Mesothelial cell of epicardium (in vitro differentiated cells): ENCODE measurements at regions not wholly inside any gene's neighbourhood (a gene's known extent, or its start where the extent isn't known, plus 50 kb on each side); places are given as distances from the start of the nearest gene placed in this dataset.

Source experiments
- DNase-seq, 2 experiments: peaks; one replicate each; pipeline ENCODE4 v3.0.0; 2021; ENCODE audit warnings: low spot score in 2 of 2; ENCODE audit not compliant: unreplicated experiment in 2 of 2
- H3K27ac Mint-ChIP-seq: 2 replicates; pipeline ENCODE4 v1.8.0; 2021; ENCODE audit warnings: mixed read lengths
- H3K27me3 Mint-ChIP-seq: 2 replicates; pipeline ENCODE4 v1.8.0; 2021; ENCODE audit warnings: low read depth, mixed read lengths
- H3K36me3 Mint-ChIP-seq: 2 replicates; pipeline ENCODE4 v1.8.0; 2021; ENCODE audit warnings: mixed read lengths
- H3K4me1 Mint-ChIP-seq: 2 replicates; pipeline ENCODE4 v1.8.0; 2021; ENCODE audit warnings: mixed read lengths
- H3K4me3 Mint-ChIP-seq: 2 replicates; pipeline ENCODE4 v1.8.0; 2021; ENCODE audit warnings: mild to moderate bottlenecking, moderate library complexity, mixed read lengths
- H3K9me3 Mint-ChIP-seq: 2 replicates; pipeline ENCODE4 v1.8.0; 2021; ENCODE audit warnings: mixed read lengths
- TF ChIP-seq, protein P1 (sequence below): fragments of 200-600 bp; sonication (generic); IDR thresholded peaks from one replicate; pipeline ENCODE4 v1.5.0; 2021; ENCODE audit warnings: antibody characterized with exemption; ENCODE audit not compliant: unreplicated experiment

GRCh38 chr14:86288336-86288735, 758.4 kb downstream of the FLRT2 start:
- Mint-ChIP-seq H3K27me3 (peaks cover 5% of the 10 kb centered on the region), H3K9me3 (no peaks in the 10 kb centered on the region), H3K4me1 (no peaks in the 10 kb centered on the region), H3K4me3 (no peak overlapping the region), H3K36me3 (no peaks in the 10 kb centered on the region), H3K27ac (no peak overlapping the region)
- DNase-seq = no peak
- TF ChIP-seq, protein P1, sequence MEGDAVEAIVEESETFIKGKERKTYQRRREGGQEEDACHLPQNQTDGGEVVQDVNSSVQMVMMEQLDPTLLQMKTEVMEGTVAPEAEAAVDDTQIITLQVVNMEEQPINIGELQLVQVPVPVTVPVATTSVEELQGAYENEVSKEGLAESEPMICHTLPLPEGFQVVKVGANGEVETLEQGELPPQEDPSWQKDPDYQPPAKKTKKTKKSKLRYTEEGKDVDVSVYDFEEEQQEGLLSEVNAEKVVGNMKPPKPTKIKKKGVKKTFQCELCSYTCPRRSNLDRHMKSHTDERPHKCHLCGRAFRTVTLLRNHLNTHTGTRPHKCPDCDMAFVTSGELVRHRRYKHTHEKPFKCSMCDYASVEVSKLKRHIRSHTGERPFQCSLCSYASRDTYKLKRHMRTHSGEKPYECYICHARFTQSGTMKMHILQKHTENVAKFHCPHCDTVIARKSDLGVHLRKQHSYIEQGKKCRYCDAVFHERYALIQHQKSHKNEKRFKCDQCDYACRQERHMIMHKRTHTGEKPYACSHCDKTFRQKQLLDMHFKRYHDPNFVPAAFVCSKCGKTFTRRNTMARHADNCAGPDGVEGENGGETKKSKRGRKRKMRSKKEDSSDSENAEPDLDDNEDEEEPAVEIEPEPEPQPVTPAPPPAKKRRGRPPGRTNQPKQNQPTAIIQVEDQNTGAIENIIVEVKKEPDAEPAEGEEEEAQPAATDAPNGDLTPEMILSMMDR = no peak

- TF ChIP-seq, protein P1 = no peak
Observed at GRCh38 chr14:86279405-86279804, 749.5 kb downstream of the FLRT2 start.

DNA sequence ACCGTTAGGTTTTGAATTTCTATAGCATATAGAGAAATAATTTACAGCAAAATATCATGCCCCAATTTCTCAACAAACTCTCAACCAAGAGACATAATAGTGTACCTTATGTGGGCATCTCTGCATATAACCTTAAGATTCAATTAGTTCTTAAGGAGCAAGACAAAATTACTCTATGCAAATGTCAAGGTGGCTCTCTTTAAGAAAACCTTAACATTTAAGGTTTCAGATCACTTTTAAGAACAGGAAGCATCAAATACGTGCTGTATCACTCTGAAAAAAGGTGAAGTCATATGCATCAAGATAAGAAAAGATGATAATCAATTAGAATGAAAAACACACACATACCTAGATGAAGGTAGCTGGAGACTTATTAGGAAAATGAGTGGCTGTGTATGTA, 728.0 kb downstream of the FLRT2 start:
- H3K9me3 Mint-ChIP-seq = peaks cover 12% of the 10 kb centered on the region
- no peak overlapping the region for H3K4me3 Mint-ChIP-seq
- no peaks in the 10 kb centered on the region for H3K27me3 Mint-ChIP-seq
- no peak overlapping the region for H3K27ac Mint-ChIP-seq
- TF ChIP-seq, protein P1 = no peak
- H3K4me1 Mint-ChIP-seq = peaks cover 14% of the 10 kb centered on the region
- H3K36me3 Mint-ChIP-seq = peaks cover 2% of the 10 kb centered on the region
- DNase-seq = no peak

More at GRCh38 chr14:86279405-86279804, 749.5 kb downstream of the FLRT2 start:
- H3K4me1 Mint-ChIP-seq = no peaks in the 10 kb centered on the region
- no peaks in the 10 kb centered on the region for H3K36me3 Mint-ChIP-seq
- H3K27ac Mint-ChIP-seq = no peak overlapping the region
- no peak for DNase-seq
- no peaks in the 10 kb centered on the region for H3K27me3 Mint-ChIP-seq
- peaks cover 20% of the 10 kb centered on the region for H3K9me3 Mint-ChIP-seq
- no peak overlapping the region for H3K4me3 Mint-ChIP-seq

- H3K27me3 Mint-ChIP-seq = no peaks in the 10 kb centered on the region
- H3K9me3 Mint-ChIP-seq = peaks cover 2% of the 10 kb centered on the region
- no peak overlapping the region for H3K4me3 Mint-ChIP-seq
- TF ChIP-seq, protein P1 = no peak
- peaks cover 6% of the 10 kb centered on the region for H3K4me1 Mint-ChIP-seq
- no peak overlapping the region for H3K27ac Mint-ChIP-seq
- DNase-seq = no peak
- H3K36me3 Mint-ChIP-seq = no peaks in the 10 kb centered on the region
Observed at GRCh38 chr14:86243158-86243557, 713.2 kb downstream of the FLRT2 start.

DNA sequence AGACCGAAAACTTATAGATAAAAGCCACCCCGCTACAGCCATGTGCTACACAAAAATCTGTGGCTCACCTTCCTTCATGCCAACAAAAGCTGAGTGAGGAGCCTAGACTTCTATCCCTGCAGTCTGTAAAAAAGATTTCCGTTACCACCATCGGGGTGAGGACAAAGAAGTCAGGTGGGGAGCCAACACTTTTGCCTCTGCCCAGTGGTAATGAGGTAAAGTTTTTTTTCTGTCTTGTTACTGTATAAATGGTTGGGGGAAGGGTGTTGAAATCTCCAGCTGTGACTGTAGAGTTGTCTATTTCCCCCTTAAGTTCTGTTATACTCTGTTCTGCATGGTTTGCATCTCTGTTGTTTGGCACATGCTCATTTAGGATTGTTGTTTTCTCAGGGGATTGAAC, 707.8 kb downstream of the FLRT2 start:
- Mint-ChIP-seq H3K36me3 (peaks cover 16% of the 10 kb centered on the region), H3K9me3 (peaks cover 32% of the 10 kb centered on the region), H3K4me1 (no peaks in the 10 kb centered on the region), H3K27me3 (no peaks in the 10 kb centered on the region), H3K27ac (no peak overlapping the region), H3K4me3 (no peak overlapping the region)
- TF ChIP-seq, protein P1 = no peak
- DNase-seq = no peak

- Mint-ChIP-seq H3K36me3 (no peaks in the 10 kb centered on the region), H3K9me3 (peaks cover 20% of the 10 kb centered on the region), H3K27ac (no peak overlapping the region), H3K27me3 (no peaks in the 10 kb centered on the region), H3K4me3 (no peak overlapping the region), H3K4me1 (no peaks in the 10 kb centered on the region)
- no peak for DNase-seq
- TF ChIP-seq, protein P1 = no peak
Observed at GRCh38 chr14:86221755-86222154, 691.8 kb downstream of the FLRT2 start.
